Liver (tissue), 3 donors: ENCODE measurements at regions not wholly inside any gene's neighbourhood (a gene's known extent, or its start where the extent isn't known, plus 50 kb on each side); places are given as distances from the start of the nearest gene placed in this dataset.

ENCODE experiments used
- ATF3 ChIP-seq: IDR thresholded peaks from 2 replicates; pipeline ENCODE4 v1.6.1; 2016; ENCODE audit warnings: antibody characterized with exemption
- CTCF ChIP-seq: fragments of 150-350 bp; IDR thresholded peaks from 2 replicates; pipeline ENCODE4 v1.5.1; 2017; ENCODE audit warnings: improper control_type of control experiment, low read depth, low read length; ENCODE audit not compliant: missing input control
- GABPA ChIP-seq, 2 donors: IDR thresholded peaks in 1 of 2; conservative IDR thresholded peaks in 1 of 2; 2 replicates each; pipeline ENCODE4 v1.6.1; 2016; ENCODE audit warnings: antibody characterized with exemption in 2 of 2, mild to moderate bottlenecking in 1 of 2, moderate library complexity in 1 of 2
- JUND ChIP-seq, 2 donors: IDR thresholded peaks; 2 replicates each; pipeline ENCODE4 v1.6.1; 2016; ENCODE audit warnings: antibody characterized with exemption in 2 of 2
- MAX ChIP-seq: IDR thresholded peaks from 2 replicates; pipeline ENCODE4 v1.6.1; 2016; ENCODE audit warnings: antibody characterized with exemption
- SP1 ChIP-seq: IDR thresholded peaks from 2 replicates; pipeline ENCODE4 v1.6.1; 2018; ENCODE audit warnings: antibody characterized with exemption, mild to moderate bottlenecking
- TAF1 ChIP-seq: conservative IDR thresholded peaks from 2 replicates; pipeline ENCODE4 v1.6.1; 2016; ENCODE audit warnings: antibody characterized with exemption, mild to moderate bottlenecking
- YY1 ChIP-seq: IDR thresholded peaks from 2 replicates; pipeline ENCODE4 v1.6.1; 2016; ENCODE audit warnings: antibody characterized with exemption, mild to moderate bottlenecking
- donor health status: healthy.
- donor health status: healthy.

GRCh38 chr11:113581713-113582112, 106.5 kb upstream of the DRD2 start:
- TF ChIP-seq CTCF (no peak), JUND (IDR thresholded peaks at IDR 0.05) (no peak), MAX (no peak), YY1 (no peak), SP1 (no peak), ATF3 (no peak), TAF1 (no peak), GABPA (IDR thresholded peaks at IDR 0.05 in 1 of 2, conservative IDR thresholded peaks at IDR 0.05 in 1 of 2) (no peak)
